ENCODE measurements at regions not wholly inside any gene's neighbourhood (a gene's known extent, or its start where the extent isn't known, plus 50 kb on each side); places are given as distances from the start of the nearest gene placed in this dataset.

DNA sequence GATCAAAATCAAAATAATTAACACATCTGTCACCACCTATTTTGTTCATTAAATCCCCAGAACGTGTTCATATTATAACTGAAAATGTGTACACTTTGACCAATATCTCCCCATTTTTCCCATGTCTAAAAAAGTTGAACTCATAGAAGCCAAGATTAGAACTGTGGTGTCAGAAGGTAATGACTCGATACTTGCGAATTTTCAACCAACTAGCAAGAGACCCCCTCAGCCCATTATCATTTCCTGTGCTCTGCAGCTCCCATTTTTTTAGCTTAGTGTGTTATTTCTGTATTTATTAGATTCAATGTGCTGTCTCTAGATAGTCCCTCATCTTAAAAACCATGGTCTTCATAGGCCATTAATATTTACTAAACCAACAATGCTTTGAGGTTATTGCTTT lies 248.7 kb upstream of the PIK3C3 start:
- CTCF ChIA-PET, result no interaction called here
- POLR2A ChIA-PET, result no interaction called here

DNA sequence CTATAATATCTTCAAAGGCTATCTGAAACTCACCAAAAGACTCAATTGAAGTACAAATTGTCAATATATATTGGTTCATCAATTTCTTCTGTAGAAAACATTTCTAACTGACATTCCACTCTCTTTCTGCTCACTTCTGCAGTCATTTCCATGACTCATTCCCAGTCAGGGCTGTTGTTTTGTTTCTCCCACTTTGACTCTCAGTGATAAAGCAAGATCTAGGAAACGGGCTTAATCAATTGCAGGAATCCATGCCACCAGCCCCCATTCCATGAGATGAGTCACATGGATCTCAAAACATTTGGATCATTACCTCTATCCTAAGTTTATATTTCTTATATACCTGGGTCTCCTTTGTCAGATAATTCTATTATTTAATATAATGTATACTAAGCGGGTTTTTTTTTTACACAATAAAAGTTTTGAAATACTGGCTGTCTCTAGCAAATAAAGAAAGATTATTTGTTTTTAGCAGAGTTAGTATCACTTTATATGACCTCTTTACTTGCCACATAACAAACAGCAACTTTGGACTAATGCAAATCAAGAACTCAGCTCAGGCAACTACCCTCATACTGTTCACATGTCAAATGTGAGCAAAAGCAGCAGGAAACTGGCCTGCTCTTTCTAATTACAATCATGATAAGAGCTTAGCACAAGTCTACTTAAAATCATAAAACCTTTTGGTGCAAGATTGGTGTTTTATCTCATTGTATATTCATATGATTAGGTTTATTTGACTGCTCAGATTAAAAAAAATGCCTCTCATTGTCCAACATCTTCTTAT lies 251.1 kb upstream of the PIK3C3 start:
- POLR2A ChIA-PET, result no interaction called here
- CTCF ChIA-PET, result no interaction called here

DNA sequence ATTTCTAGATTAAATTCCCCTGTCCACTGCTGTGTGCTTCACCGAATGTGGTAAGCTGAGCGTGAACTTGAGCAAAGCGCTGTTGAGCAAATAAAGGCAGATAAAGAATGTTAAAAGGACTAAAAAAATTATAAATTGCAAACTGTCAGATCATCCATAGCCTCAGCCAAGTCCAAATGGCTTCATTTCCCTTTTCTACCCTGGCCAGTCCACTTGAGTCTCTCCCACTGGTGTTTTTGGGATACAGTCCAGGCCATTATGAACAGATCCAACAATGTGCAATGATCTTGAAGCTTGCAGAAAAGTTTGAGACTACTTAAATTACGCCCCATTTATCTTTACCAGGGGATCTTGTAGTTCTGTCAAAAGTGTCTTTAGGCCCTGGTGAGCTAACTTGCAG lies 254.6 kb upstream of the PIK3C3 start:
- ChIA-PET CTCF (no interaction called here), POLR2A (no interaction called here)

- CTCF ChIA-PET, result no interaction called here
These were observed 259.6 kb upstream of the PIK3C3 start for GRCh38 chr18:41695441-41695840.

DNA sequence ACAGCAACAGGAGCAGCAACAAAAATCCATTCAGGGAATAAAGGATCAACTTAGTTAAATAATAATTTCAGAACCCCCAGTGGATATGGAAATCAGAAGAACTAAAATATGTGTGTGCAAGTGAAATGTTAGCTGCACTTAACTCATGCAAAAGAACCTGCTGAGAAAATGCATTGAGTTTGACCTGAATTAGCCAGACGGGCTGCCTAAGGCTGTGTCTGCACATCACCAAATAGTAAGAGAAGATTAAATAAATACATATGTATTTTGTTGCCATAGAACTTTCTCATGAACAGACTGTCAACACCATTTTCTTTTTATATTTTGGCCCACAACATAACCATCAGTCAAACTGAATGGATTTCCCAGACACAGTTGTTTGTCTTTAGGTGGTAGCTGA lies 262.0 kb upstream of the PIK3C3 start:
- ChIA-PET CTCF (no interaction called here), POLR2A (no interaction called here)

More at GRCh38 chr18:41695441-41695840, 259.6 kb upstream of the PIK3C3 start:
- POLR2A ChIA-PET, result no interaction called here

DNA sequence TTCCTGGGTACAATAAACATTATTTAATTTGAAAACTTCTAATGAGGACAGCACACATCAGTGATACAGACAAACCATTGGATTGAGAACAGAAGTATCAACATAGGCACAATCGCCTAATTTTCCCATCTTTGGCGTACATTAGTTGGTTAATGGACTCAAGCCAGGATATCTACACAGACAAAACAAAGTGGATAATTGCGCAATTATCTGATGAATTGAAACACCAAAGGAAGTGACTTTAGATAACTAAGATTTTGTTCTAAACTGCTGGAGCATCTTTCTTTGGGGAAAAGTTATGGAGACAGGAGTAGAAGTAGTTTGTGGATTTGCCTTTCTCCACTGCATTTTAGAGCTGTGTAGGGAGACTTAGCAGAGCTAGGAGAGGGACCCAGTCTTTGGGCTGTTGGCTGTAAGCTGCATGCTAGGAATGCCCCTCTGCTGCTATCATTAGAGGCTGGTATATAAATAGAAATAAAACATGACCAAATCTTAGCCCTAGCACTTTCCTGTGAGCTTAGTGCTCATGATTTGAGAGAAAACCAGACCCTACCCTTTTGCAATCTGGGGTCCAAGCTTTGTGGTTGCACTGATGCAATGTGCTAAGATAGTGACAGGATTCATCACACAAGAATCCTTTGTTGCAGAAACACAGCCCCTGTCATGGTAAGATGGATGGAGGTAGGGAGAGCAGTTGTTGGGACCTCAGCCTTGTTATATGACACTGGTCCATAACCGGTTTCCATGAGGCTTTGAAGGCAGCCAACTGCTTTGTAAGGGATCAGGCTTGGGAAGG lies 264.5 kb upstream of the PIK3C3 start:
- ChIA-PET CTCF (no interaction called here), POLR2A (no interaction called here)

GRCh38 chr18:41687138-41687537 lies 267.9 kb upstream of the PIK3C3 start:
- POLR2A ChIA-PET, result no interaction called here
- CTCF ChIA-PET, result no interaction called here

DNA sequence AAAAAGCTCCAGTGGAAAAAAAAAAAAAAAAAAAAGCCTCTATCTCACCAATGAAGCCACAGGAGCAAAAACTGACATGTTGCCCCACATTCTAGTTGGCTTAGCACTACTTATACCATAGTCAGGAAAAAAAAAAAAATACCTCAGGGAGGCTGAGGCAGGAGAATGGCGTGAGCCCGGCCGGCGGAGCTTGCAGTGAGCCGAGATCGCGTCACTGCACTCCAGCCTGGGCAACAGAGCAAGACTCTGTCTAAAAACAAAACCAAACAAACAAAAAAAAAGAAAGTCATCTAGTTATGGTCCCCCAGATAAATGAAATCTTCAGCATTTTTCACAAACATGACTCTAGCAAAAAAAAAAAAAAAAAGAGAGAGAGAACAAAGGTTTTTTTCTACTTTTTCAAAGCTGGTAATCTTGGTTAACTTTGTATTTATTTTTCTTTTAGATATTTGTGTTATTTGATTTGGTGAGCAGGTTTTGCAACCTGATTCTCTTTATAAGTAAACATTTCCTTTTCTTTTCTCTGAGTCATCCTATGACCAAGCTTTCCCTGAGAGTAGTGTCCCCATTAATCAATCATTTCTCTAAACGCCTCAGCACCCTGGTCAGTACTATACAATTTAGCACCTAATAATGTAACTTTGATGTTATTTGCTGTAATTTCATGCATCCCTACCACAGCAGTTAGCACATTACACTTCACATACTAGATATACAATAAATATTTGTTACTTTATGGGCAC lies 273.7 kb upstream of the PIK3C3 start:
- ChIA-PET CTCF (no interaction called here), POLR2A (no interaction called here)

GRCh38 chr18:41674506-41674905 lies 280.5 kb upstream of the PIK3C3 start:
- POLR2A ChIA-PET, result no interaction called here
- CTCF ChIA-PET, result no interaction called here

DNA sequence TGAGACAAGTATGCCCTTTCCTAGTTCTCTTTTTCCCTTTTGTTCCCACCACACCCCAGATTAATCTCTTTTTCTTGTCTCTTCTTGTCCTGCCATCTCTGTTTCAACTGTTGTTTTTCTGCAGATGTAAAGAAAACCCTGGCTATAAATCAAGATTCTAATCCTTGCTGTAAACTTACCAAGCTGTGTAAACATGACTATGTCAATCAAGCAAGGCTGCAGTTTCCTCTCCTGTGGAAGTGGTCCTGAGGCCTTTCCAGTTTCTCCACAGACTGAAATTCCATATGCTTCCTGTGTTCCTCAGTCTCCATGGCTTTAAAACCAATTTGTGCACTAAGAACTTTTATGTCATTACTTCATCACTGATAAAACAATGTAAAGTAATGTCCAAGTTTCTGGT lies 288.8 kb upstream of the PIK3C3 start:
- ChIA-PET CTCF (no interaction called here), POLR2A (no interaction called here)

- ChIA-PET CTCF (no interaction called here), POLR2A (no interaction called here)
These were observed 289.8 kb upstream of the PIK3C3 start for GRCh38 chr18:41665210-41665609.

GRCh38 chr18:41660654-41661053 lies 294.4 kb upstream of the PIK3C3 start:
- ChIA-PET POLR2A (no interaction called here), CTCF (no interaction called here)

DNA sequence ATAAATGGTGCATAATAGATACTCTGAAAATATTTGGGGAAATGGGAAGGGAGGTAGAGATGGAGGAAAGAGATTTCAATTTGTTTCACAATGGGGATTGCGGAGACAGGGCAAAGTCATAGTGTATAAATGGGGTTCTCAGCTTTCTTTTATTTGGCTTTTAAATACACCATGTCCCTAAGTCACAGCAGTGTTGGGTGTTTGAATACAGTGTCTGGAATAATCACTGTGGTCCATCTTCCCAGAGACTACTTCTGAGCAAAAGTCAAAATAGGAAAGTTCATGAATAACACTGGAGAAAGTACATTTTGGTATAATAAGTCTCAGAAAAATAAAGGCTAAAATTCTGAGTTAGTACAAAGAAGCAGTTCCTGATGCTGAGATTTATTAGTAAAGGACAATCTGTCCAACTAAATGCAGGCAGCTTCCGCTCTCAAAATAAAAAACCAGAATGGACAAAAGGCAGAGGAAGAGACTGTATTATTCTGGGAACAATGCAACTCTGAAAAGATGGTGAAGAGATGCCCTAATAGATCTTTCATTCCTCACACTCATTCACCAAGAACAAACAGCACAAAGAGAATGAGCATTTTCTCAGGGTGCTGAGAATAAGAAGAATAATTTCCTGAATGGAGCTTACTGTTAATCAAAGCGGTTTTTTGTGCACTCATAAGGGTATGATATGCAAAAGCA lies 295.4 kb upstream of the PIK3C3 start:
- POLR2A ChIA-PET, result no interaction called here
- CTCF ChIA-PET, result no interaction called here

DNA sequence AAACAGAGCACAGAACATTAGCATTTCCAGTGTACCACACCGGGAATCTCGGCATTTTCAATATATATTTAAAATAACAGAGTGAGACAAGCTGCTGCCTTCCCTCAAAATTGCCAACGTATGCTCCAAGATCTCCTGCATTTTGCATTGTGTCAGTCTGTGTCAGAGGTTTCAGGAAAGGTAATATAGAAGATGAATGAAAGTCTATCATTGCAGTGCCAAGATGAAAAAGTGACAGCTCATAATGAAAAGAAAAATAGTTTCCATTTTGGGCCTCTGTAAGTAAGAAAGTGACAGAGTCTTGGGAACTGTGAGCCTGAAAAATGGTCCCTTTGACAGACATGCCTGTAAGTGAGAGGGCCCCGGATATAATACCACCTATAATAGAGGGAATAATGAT lies 297.8 kb upstream of the PIK3C3 start:
- POLR2A ChIA-PET, result no interaction called here

DNA sequence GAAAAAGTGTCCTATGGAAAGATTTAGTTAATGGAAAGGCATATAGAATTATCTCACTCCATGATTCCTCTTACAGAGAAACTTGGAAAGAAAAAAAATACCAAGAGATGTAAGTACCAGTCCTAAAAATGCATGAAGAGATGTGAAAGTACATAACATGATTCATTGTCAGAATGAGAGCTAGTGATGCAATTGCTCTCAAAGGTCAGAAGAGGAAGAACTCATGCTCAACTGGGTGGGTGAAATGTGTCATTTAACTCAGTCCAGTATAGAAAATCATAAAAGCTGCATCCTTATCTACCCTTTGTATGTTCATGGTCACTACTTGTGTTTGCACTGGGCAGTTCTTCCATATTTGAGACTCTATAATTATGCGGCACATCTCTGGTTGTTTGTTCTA lies 300.0 kb upstream of the PIK3C3 start:
- CTCF ChIA-PET, result no interaction called here
- POLR2A ChIA-PET, result no interaction called here

More for the DNA sequence above, 297.8 kb upstream of the PIK3C3 start:
- CTCF ChIA-PET, result no interaction called here

- ChIA-PET POLR2A (no interaction called here), CTCF (no interaction called here)
These were observed 307.1 kb upstream of the PIK3C3 start for GRCh38 chr18:41647914-41648313.

DNA sequence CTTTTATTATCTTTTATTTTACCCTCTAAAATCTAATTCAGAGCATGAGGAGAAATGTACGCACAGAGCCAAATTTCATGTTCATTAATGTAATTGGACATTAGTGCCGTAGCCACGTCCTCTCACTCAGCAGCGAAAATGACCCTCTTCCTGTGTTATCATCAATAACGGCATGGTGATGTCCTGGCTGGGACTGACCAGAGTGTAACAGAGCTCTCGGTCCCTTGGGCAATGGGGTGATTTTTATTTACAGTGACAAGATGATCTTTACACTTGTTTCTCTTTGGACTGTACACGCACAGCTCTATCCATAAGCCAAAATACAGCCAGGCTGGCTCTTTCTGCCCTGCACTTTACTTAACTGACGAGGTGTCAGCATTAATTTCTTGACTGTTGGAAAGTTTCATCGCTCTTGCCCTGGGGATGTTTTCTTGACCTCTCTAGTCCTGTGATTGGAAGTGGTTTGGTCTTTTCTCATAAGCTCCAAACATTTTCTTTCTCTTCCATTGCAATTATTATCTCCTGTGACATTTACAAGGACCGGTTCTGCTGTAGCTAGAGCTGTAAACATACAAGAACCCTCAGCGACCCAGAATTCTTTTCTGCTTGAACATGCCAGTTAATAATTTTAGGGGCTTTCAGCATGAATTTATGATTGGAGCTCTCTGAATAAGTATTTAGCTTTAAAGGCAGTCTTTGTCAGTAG lies 308.0 kb upstream of the PIK3C3 start:
- ChIA-PET CTCF (no interaction called here), POLR2A (no interaction called here)

DNA sequence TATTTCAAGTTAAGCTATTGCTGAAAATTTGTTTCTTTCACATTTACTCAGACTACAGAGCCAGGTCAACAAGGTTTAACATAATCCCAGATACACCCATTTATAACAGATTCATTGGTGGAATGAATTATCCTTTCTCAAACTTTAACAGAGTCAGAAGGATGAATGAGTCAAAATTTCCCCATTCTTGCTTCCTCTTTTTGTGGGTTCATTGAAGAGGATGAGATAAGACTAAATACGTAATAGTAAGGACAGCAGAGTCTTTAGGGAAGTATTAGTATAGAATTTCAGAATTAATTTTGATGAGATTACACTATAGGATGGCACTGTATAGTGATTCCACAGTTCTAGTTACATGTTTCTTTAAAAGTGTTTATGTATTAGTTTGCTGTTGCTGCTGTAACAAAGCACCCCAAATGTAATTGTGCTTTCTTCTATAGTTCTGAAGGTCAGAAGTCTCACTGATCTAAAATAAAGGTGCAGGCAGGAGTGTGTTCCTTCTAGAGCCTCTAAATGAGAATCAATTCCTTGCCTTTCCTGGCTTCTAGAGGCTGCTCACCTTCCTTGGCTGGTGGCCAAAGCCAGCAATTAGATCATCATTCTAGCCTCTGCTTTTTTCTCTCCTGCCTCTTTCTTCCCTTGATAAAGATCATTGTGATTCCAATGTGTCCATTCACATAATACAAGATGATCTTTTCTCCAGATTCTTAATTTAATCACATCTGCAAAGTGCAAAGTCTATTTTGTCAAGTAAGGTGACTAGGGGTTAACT lies 309.3 kb upstream of the PIK3C3 start:
- ChIA-PET POLR2A (no interaction called here), CTCF (no interaction called here)

DNA sequence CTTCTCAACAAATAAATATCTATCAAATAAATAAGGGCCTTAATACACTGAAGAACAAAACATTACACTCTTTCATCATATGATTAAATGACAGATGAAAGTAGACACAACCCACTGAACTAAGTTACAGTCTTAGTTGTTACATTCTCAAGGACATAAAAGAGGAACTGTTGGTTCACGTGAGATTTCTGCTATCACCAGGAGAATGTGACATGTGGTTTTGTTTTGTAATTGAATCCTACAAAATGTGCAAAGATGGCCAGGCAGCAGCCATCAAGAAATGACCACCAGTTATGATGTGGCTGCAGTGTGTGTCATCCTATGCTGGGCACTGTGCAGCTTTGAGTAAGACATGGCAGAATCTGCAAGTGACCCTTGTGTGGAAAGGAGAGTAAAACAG lies 310.6 kb upstream of the PIK3C3 start:
- ChIA-PET CTCF (no interaction called here), POLR2A (no interaction called here)

Measured in activated CD8-positive, alpha-beta memory T cell treated with anti-CD3 and anti-CD28 coated beads for 36 hours (primary cell).